ENCODE measurements at regions not wholly inside any gene's neighbourhood (a gene's known extent, or its start where the extent isn't known, plus 50 kb on each side); places are given as distances from the start of the nearest gene placed in this dataset.

DNA sequence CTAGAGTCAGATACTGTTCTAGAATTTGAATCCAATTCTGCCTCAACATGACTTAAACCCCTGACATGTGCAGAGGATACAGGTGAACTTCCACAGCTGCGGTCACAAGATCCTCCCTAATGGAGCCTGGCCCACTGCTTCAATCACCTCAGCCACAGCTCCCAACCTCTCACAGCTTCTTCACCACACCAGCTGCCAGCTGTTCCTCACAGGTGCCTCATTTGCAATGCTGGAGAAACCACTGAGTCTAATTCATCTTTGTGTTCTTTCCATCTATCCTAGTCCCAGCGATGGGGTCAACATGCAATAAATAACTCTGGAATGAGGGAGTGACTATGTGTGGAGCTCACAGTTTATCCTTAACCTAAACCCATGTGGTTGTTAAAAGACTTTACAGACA is 72.0 kb upstream of the MAF start:
- no peaks in the 10 kb centered on the region for H3K9me3 ChIP-seq
- DNase-seq = no peak
- H3K27ac ChIP-seq = no peak overlapping the region
- intact Hi-C loops (cut with DNase I; ENCODE audit: low total_unique reads) = no loop called here
- H3K4me3 ChIP-seq = no peak overlapping the region
- H3K4me1 ChIP-seq = peaks cover 0 to 22% (median 0%) of the 10 kb centered on the region in 4 donors
- H3K27me3 ChIP-seq = no peaks in the 10 kb centered on the region
- H3K36me3 ChIP-seq = no peaks in the 10 kb centered on the region
- TF ChIP-seq, protein P1, sequence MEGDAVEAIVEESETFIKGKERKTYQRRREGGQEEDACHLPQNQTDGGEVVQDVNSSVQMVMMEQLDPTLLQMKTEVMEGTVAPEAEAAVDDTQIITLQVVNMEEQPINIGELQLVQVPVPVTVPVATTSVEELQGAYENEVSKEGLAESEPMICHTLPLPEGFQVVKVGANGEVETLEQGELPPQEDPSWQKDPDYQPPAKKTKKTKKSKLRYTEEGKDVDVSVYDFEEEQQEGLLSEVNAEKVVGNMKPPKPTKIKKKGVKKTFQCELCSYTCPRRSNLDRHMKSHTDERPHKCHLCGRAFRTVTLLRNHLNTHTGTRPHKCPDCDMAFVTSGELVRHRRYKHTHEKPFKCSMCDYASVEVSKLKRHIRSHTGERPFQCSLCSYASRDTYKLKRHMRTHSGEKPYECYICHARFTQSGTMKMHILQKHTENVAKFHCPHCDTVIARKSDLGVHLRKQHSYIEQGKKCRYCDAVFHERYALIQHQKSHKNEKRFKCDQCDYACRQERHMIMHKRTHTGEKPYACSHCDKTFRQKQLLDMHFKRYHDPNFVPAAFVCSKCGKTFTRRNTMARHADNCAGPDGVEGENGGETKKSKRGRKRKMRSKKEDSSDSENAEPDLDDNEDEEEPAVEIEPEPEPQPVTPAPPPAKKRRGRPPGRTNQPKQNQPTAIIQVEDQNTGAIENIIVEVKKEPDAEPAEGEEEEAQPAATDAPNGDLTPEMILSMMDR (IDR thresholded peaks at IDR 0.05) = no peak

DNA sequence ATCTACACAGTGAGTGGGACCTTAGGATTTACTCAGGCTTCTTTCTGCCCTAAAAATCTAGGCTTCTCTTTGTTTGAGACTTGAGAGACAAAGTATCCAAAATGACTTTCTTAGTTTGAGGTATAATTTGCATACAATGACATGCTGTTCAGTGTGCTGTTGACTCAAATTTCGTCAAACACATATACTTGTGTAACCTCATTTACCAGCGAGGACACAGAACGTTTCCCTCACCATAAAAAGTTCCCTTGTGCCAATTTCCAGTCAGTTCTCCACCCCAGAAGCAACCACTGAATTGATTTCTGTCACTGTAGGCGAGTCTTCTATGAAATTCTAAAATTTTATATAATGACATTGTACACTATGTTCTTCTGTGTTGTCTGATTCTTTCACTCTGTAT is 68.0 kb upstream of the MAF start:
- DNase-seq = no peak
- TF ChIP-seq, protein P1 (IDR thresholded peaks at IDR 0.05) = no peak
- Histone ChIP-seq H3K36me3 (no peaks in the 10 kb centered on the region), H3K9me3 (no peaks in the 10 kb centered on the region), H3K4me1 (peaks cover 0 to 18% (median 2%) of the 10 kb centered on the region in 4 donors), H3K27me3 (no peaks in the 10 kb centered on the region), H3K27ac (no peak overlapping the region), H3K4me3 (no peak overlapping the region)
- intact Hi-C loops (cut with DNase I; ENCODE audit: low total_unique reads) = no loop called here

DNA sequence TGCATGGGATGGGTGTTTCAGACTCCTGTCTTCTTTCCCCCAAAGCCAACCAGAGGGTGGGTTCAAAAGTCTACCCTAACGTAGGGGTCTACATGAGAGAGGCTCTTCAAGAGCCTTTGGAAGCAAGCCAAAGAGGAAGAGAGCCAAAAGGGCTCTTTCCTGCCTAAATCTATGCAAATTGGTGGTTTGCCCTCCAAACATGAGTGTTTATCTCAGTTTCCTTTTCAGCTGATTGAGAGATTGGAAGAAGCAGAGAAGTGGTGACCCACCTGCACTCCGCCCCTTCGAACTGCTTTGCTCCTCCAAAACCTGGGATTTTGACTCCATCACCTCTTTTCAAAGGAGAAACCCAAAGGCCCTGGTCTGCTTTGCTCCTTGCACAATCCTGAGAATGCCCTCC is 65.4 kb upstream of the MAF start:
- Histone ChIP-seq H3K27ac (no peak overlapping the region), H3K36me3 (no peaks in the 10 kb centered on the region), H3K4me1 (peaks cover 0 to 6% (median 2%) of the 10 kb centered on the region in 4 donors), H3K4me3 (no peak overlapping the region), H3K27me3 (no peaks in the 10 kb centered on the region), H3K9me3 (no peaks in the 10 kb centered on the region)
- TF ChIP-seq, protein P1 (IDR thresholded peaks at IDR 0.05) = no peak
- DNase-seq = no peak
- intact Hi-C loops (cut with DNase I; ENCODE audit: low total_unique reads) = no loop called here

DNA sequence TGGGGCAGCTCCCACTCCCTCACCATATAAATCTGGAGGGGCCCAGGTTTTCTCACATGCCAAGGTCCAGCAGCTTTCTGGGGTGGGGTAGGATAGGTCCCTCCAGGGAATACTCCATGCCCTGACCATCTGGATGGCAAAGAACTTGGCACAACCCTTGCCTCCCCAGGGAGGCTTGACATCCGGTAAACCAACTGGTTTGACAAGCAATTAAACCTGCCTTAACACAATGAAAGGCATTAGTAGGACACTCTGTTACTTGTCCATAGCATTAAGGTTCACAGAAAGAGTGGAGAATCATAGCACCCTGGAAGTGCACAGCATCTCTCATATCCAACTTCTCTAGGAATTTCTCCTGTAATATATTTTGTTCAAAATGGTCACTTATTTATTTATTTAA is 63.9 kb upstream of the MAF start:
- TF ChIP-seq, protein P1 (IDR thresholded peaks at IDR 0.05) = no peak
- intact Hi-C loops (cut with DNase I; ENCODE audit: low total_unique reads) = no loop called here

DNA sequence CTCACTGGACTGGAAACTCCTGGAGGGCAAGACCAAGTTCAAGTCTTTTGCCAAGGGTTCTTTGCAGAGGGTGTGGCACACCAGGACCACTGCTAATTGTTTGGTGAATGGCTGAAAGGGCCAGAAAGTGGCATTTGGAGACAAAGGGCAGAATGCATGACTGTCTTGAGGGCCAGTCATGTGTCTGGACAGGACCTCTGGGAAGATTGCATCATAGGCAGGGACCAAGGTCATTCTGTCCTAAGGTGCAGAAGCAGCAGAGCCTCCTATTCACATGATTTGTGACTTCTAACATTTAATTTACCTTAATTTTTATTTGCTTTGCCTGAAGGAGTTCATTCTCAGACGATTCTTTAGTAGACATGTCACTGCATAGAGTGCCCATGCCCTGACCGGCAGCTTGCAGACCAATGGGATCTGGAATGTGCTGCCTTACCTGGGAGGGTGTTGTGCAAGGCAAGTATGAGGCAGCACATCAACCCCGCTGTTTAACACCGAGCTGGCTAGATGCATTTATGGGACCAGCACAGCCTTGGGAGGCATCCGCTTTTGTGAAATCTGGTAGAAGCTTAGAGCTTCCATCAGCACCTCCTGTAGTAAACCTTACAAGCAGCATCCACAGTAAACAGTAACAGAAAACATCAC is 62.3 kb upstream of the MAF start:
- no peak for DNase-seq
- TF ChIP-seq, protein P1 (IDR thresholded peaks at IDR 0.05) = no peak
- Histone ChIP-seq H3K4me3 (no peak overlapping the region), H3K27ac (no peak overlapping the region), H3K9me3 (no peaks in the 10 kb centered on the region), H3K36me3 (no peaks in the 10 kb centered on the region), H3K27me3 (no peaks in the 10 kb centered on the region), H3K4me1 (peaks cover 0 to 6% (median 2%) of the 10 kb centered on the region in 4 donors)
- intact Hi-C loops (cut with DNase I; ENCODE audit: low total_unique reads) = no loop called here

More for the DNA sequence above, 63.9 kb upstream of the MAF start:
- Histone ChIP-seq H3K36me3 (no peaks in the 10 kb centered on the region), H3K9me3 (no peaks in the 10 kb centered on the region), H3K4me1 (peaks cover 0 to 6% (median 2%) of the 10 kb centered on the region in 4 donors), H3K4me3 (no peak overlapping the region), H3K27ac (no peak overlapping the region), H3K27me3 (no peaks in the 10 kb centered on the region)
- no peak for DNase-seq

DNA sequence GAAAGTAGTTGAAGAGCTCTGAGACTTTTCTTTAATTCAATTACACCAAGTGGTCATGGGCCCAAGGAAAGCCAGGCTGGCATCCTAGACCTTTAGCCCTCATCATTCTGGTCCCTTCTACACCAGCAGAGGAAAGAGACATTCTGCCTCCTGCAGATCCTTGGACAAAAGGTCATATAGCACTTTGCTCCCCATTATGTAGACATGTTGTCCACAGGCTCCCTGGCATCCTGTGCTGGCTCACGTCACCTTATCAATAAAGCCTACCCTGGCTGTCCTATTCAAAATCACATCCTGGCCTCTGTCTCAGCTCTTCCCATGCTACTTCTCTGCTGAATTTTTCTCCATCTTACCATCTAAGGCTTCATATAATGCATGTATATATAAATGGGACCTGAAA is 61.6 kb upstream of the MAF start:
- Histone ChIP-seq H3K4me3 (no peak overlapping the region), H3K9me3 (no peaks in the 10 kb centered on the region), H3K36me3 (no peaks in the 10 kb centered on the region), H3K27ac (no peak overlapping the region), H3K27me3 (no peaks in the 10 kb centered on the region), H3K4me1 (peaks cover 0 to 6% (median 2%) of the 10 kb centered on the region in 4 donors)
- TF ChIP-seq, protein P1 (IDR thresholded peaks at IDR 0.05) = no peak
- intact Hi-C loops (cut with DNase I; ENCODE audit: low total_unique reads) = no loop called here
- DNase-seq = no peak
